ENCODE measurements at regions not wholly inside any gene's neighbourhood (a gene's known extent, or its start where the extent isn't known, plus 50 kb on each side); places are given as distances from the start of the nearest gene placed in this dataset.
A peak's percentile ranks its signal among the peaks of the same experiment; 100 is the strongest.
"Not testable (repeated sequence)": the region's sequence is repeated elsewhere in the genome, so short reads cannot be mapped to it uniquely, and the experiment has no call there.

DNA sequence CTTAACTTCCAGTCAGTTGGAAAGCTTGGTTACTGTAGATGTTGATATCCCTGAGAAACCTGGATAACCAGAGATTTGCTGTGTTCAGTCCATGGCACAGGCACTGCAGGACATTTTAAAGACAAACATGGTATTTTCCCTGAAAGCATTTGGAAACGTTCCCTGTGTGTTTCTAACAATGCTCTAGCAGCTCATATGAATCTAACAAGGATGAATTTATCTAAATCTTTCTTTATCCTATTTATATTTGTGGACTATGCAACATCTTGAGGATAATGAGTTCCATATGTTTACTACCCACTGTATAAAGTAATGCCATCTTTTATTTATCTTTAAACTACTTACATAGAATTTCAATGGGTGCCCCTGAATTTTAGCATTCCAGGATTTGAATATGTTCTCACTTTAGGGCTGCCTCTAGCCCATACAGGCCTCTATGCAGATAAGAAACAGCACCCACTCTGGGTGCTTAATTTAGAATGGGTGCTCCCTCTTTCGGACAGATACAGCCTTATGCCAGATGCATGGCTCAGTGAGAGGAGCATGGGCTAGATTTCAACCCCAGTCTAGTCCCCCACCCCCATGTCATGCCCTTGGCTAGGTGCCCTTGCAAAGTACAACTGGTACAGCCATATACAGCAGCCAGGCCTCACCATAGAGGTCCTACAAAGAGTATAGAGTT lies 50.6 kb upstream of the NEMP2 start:
- Histone ChIP-seq H3K27ac (replicated peaks in 1 of 4) (no peak overlapping the region), H3K27me3 (no peaks in the 10 kb centered on the region), H3K9me3 (no peaks in the 10 kb centered on the region), H3K4me1 (peaks cover 10 to 19% (median 17%) of the 10 kb centered on the region in 4 donors), H3K4me3 (no peak overlapping the region), H3K36me3 (no peaks in the 10 kb centered on the region)
- no peak for TF ChIP-seq POLR2A (IDR thresholded peaks at IDR 0.05; ENCODE audit: low read depth)
- TF ChIP-seq EP300 (IDR thresholded peaks at IDR 0.05) = no peak
- TF ChIP-seq POLR2AphosphoS5 (IDR thresholded peaks at IDR 0.05) = no peak
- TF ChIP-seq, protein P1, sequence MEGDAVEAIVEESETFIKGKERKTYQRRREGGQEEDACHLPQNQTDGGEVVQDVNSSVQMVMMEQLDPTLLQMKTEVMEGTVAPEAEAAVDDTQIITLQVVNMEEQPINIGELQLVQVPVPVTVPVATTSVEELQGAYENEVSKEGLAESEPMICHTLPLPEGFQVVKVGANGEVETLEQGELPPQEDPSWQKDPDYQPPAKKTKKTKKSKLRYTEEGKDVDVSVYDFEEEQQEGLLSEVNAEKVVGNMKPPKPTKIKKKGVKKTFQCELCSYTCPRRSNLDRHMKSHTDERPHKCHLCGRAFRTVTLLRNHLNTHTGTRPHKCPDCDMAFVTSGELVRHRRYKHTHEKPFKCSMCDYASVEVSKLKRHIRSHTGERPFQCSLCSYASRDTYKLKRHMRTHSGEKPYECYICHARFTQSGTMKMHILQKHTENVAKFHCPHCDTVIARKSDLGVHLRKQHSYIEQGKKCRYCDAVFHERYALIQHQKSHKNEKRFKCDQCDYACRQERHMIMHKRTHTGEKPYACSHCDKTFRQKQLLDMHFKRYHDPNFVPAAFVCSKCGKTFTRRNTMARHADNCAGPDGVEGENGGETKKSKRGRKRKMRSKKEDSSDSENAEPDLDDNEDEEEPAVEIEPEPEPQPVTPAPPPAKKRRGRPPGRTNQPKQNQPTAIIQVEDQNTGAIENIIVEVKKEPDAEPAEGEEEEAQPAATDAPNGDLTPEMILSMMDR (IDR thresholded peaks at IDR 0.05) = no peak
- 82% methylated on average over 2 of the region's 2 CpGs for WGBS
- DNase-seq (ENCODE audit: extremely low spot score) = no peak
- intact Hi-C loops (cut with DNase I) = loop anchor here (5.0 kb wide), 1 partner anchor 42 kb away; no protein-coding TSS in a partner anchor

DNA sequence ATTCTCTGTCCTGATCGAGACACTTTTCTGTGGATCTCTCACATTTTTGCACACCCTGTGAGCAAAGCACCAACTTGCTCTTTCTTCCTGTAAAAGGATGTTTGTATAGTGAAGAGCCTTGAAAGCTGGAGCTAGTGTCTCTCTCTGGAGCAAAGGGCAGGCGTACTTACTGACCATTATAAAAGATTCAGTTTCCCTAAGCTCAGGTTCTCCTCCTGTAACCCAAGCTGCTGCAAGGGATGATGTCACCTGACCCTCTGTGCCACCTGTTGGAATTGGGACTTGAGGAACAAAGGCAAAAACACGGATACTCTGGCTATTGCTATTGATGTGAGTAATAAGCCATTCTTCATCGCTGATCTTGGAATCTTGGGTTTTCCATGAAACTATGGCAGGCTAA lies 52.6 kb upstream of the NEMP2 start:
- DNase-seq (ENCODE audit: extremely low spot score) = peak; percentile 53
- no peak for TF ChIP-seq EP300 (IDR thresholded peaks at IDR 0.05)
- no peak for TF ChIP-seq POLR2AphosphoS5 (IDR thresholded peaks at IDR 0.05)
- TF ChIP-seq, protein P1 (IDR thresholded peaks at IDR 0.05) = no peak
- no peak for TF ChIP-seq POLR2A (IDR thresholded peaks at IDR 0.05; ENCODE audit: low read depth)
- H3K9me3 ChIP-seq = no peaks in the 10 kb centered on the region
- peaks cover 6 to 18% (median 16%) of the 10 kb centered on the region in 4 donors for H3K4me1 ChIP-seq
- WGBS = 92% methylated on average over 4 of the region's 4 CpGs
- no peaks in the 10 kb centered on the region for H3K27me3 ChIP-seq
- no peak overlapping the region for H3K27ac ChIP-seq (replicated peaks in 1 of 4)
- intact Hi-C loops (cut with DNase I) = no loop called here
- no peak overlapping the region for H3K4me3 ChIP-seq
- no peaks in the 10 kb centered on the region for H3K36me3 ChIP-seq

DNA sequence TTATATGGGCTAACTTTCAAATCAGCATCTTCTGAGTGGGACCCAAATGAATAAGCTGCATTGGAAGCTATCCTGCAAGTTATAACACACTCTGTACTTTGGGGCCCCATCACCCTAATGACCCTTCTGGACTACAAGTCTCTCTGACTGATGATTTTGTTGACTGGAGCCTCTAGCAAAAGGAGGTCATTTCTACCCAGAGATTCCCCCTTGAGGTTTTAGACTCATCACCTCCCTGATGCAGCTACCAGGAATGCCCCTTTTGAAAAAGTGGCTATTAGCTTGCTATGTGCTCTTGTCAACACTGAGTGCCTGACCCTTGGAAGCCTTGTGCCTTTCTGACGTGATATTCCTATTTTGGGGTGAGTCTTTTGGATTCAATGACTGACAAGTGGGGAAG lies 54.5 kb upstream of the NEMP2 start:
- 85% methylated on average over 1 of the region's 1 CpG for WGBS
- DNase-seq (ENCODE audit: extremely low spot score) = peak; percentile 60
- no peaks in the 10 kb centered on the region for H3K27me3 ChIP-seq
- no peaks in the 10 kb centered on the region for H3K36me3 ChIP-seq
- intact Hi-C loops (cut with DNase I) = no loop called here
- H3K9me3 ChIP-seq = no peaks in the 10 kb centered on the region
- TF ChIP-seq, protein P1 (IDR thresholded peaks at IDR 0.05) = no peak
- TF ChIP-seq POLR2AphosphoS5 (IDR thresholded peaks at IDR 0.05) = no peak
- TF ChIP-seq POLR2A (IDR thresholded peaks at IDR 0.05; ENCODE audit: low read depth) = no peak
- no peak for TF ChIP-seq EP300 (IDR thresholded peaks at IDR 0.05)
- H3K27ac ChIP-seq (replicated peaks in 1 of 4) = no peak overlapping the region
- H3K4me3 ChIP-seq = no peak overlapping the region
- H3K4me1 ChIP-seq = no peaks in the 10 kb centered on the region

DNA sequence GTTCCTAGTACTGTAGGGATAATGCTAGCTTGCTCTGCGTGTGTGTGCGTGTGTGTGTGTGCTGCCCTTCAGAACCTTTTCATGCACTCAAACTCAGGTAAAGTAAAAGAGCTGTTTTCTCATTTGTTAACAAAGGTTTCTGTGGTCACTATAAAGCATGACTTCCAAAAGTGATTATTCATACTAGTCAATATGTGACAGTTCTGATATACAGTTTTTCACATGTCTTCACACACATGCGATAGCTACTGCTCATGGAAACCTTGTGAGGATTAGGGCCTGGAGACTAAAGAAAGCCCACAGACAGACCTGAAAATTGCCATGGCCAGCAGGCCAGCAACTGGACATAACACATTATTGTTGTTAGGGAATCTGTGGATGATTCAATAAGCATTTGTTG lies 56.9 kb upstream of the NEMP2 start:
- TF ChIP-seq POLR2A (IDR thresholded peaks at IDR 0.05; ENCODE audit: low read depth) (no peak), EP300 (IDR thresholded peaks at IDR 0.05) (no peak), POLR2AphosphoS5 (IDR thresholded peaks at IDR 0.05) (no peak)
- TF ChIP-seq, protein P1 (IDR thresholded peaks at IDR 0.05) = no peak
- WGBS = 89% methylated on average over 3 of the region's 3 CpGs
- DNase-seq (ENCODE audit: extremely low spot score) = peak; percentile 42
- H3K27me3 ChIP-seq = no peaks in the 10 kb centered on the region
- no peaks in the 10 kb centered on the region for H3K36me3 ChIP-seq
- H3K27ac ChIP-seq (replicated peaks in 1 of 4) = no peak overlapping the region
- no peaks in the 10 kb centered on the region for H3K4me1 ChIP-seq
- intact Hi-C loops (cut with DNase I) = no loop called here
- H3K9me3 ChIP-seq = no peaks in the 10 kb centered on the region
- H3K4me3 ChIP-seq = no peak overlapping the region

DNA sequence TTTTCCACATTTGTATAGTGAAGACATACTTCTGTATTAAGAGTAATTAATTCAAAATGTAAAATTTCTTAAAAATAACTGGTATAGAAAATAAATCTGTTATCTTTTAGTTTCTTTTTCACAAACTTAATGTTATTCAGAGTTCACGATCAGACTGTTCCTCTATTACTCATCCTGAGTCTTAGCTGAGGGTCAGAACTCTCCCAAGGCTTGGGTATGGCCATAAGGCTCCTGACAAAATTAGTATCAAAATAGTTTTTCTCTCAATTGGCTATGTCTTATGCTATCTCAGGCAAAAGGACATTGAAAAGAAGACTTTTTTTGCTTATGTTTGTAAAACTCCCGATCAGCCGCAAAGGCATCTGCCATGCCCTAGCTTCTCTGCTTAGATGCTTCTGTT lies 56.1 kb upstream of the NAB1 start:
- Histone ChIP-seq H3K4me3 (no peak overlapping the region), H3K9me3 (no peaks in the 10 kb centered on the region), H3K4me1 (no peaks in the 10 kb centered on the region), H3K27ac (replicated peaks in 1 of 4) (no peak overlapping the region), H3K36me3 (no peaks in the 10 kb centered on the region), H3K27me3 (no peaks in the 10 kb centered on the region)
- DNase-seq (ENCODE audit: extremely low spot score) = peak; percentile 31
- 100% methylated on average over 3 of the region's 3 CpGs for WGBS
- intact Hi-C loops (cut with DNase I) = no loop called here
- TF ChIP-seq EP300 (IDR thresholded peaks at IDR 0.05) = no peak
- TF ChIP-seq POLR2A (IDR thresholded peaks at IDR 0.05; ENCODE audit: low read depth) = no peak
- TF ChIP-seq, protein P1 (IDR thresholded peaks at IDR 0.05) = no peak
- no peak for TF ChIP-seq POLR2AphosphoS5 (IDR thresholded peaks at IDR 0.05)

DNA sequence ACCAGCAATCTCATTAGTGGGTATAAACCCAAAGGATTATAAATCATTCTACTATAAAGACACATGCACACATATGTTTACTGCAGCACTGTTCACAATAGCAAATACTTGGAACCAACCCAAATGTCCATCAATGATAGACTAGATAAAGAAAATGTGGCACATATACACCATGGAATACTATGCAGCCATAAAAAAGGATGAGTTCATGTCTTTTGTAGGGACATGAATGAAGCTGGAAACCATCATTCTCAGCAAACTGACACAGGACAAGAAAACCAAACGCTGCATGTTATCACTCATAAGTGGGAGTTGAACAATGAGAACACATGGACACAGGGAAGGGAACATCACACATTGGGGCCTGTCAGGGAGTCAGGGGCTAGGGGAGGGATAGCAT lies 53.0 kb upstream of the NAB1 start:
- 100% methylated on average over 1 of the region's 1 CpG for WGBS
- H3K36me3 ChIP-seq; H3K27ac ChIP-seq (replicated peaks in 1 of 4); intact Hi-C loops (cut with DNase I); H3K27me3 ChIP-seq; H3K9me3 ChIP-seq; H3K4me1 ChIP-seq; H3K4me3 ChIP-seq; DNase-seq (ENCODE audit: extremely low spot score): not testable (repeated sequence)
